ENCODE measurements at regions not wholly inside any gene's neighbourhood (a gene's known extent, or its start where the extent isn't known, plus 50 kb on each side); places are given as distances from the start of the nearest gene placed in this dataset.

GRCh38 chr13:74675972-74676371 lies 541.8 kb upstream of the KLF12 start:
- ChIA-PET CTCF (no interaction called here), SMC1A (ENCODE audit: uncharacterized antibody, unreplicated experiment) (no interaction called here), POLR2A (no interaction called here), RAD21 (ENCODE audit: unreplicated experiment) (no interaction called here)
- no peak for DNase-seq (ENCODE audit: low read depth, low spot score)
- Histone ChIP-seq H3K4me3 (no peak overlapping the region), H3K4me2 (ENCODE audit: control insufficient read depth, insufficient read depth) (no peak overlapping the region), H4K20me1 (ENCODE audit: control insufficient read depth, insufficient read depth) (no peaks in the 10 kb centered on the region), H2AFZ (ENCODE audit: control insufficient read depth, low read depth, low read length) (no peak overlapping the region), H3K36me3 (ENCODE audit: control insufficient read depth in 2 of 2, insufficient read depth in 2 of 2, low read length in 1 of 2) (no peaks in the 10 kb centered on the region), H3K79me2 (ENCODE audit: control insufficient read depth, insufficient read depth, low read length) (no peaks in the 10 kb centered on the region), H3K9me3 (replicated peaks; ENCODE audit: control insufficient read depth, insufficient read depth, low read length) (no peaks in the 10 kb centered on the region), H3K27ac (ENCODE audit: control insufficient read depth, insufficient read depth) (no peak overlapping the region), H3K27me3 (replicated peaks in 1 of 2; ENCODE audit: control insufficient read depth in 2 of 2, insufficient read depth in 2 of 2, low read length in 1 of 2) (no peaks in the 10 kb centered on the region), H3K4me1 (ENCODE audit: control insufficient read depth, insufficient read depth, low read length) (no peaks in the 10 kb centered on the region), H3K9ac (ENCODE audit: control insufficient read depth, insufficient read depth, low read length) (no peak overlapping the region)
- WGBS (ENCODE audit: insufficient coverage, insufficient replicate concordance, low lambda C conversion rate, missing lambda C conversion rate), result 42% methylated on average over 3 of the region's 3 CpGs
- in situ Hi-C loops (cut with MboI) (no loop called here), intact Hi-C loops (cut with micrococcal nuclease; ENCODE audit: unreplicated experiment) (no loop called here)
- BruUV-seq (replicated peaks), result no TSS peak
- no peak for FAIRE-seq
- no peak for TF ChIP-seq CREM (IDR thresholded peaks at IDR 0.05; ENCODE audit: low read depth)
- TF ChIP-seq BCL3 (IDR thresholded peaks at IDR 0.05; ENCODE audit: borderline replicate concordance, insufficient read depth, low read depth, low read length, poor library complexity, severe bottlenecking), result no peak
- no peak for TF ChIP-seq ATF7 (IDR thresholded peaks at IDR 0.05; ENCODE audit: low read depth)
- no peak for TF ChIP-seq BCL11A (IDR thresholded peaks at IDR 0.05; ENCODE audit: low read depth, low read length)
- no peak for TF ChIP-seq BMI1 (IDR thresholded peaks at IDR 0.05; ENCODE audit: borderline replicate concordance)
- no peak for TF ChIP-seq ETV6 (conservative IDR thresholded peaks at IDR 0.05 in 1 of 2, IDR thresholded peaks at IDR 0.05 in 1 of 2; ENCODE audit: borderline replicate concordance in 1 of 2, low read depth in 1 of 2)
- no peak for TF ChIP-seq FOXK2 (IDR thresholded peaks at IDR 0.05)
- ATAC-seq, result no peak

GRCh38 chr13:74675182-74675581 lies 541.0 kb upstream of the KLF12 start:
- ChIA-PET RAD21 (ENCODE audit: unreplicated experiment) (no interaction called here), CTCF (no interaction called here), SMC1A (ENCODE audit: uncharacterized antibody, unreplicated experiment) (no interaction called here), POLR2A (no interaction called here)
- FAIRE-seq (no peak), ATAC-seq (no peak), DNase-seq (ENCODE audit: low read depth, low spot score) (no peak)
- Histone ChIP-seq H3K27ac (ENCODE audit: control insufficient read depth, insufficient read depth) (no peak overlapping the region), H3K4me2 (ENCODE audit: control insufficient read depth, insufficient read depth) (no peak overlapping the region), H3K4me1 (ENCODE audit: control insufficient read depth, insufficient read depth, low read length) (no peaks in the 10 kb centered on the region), H3K79me2 (ENCODE audit: control insufficient read depth, insufficient read depth, low read length) (no peaks in the 10 kb centered on the region), H3K9me3 (replicated peaks; ENCODE audit: control insufficient read depth, insufficient read depth, low read length) (no peaks in the 10 kb centered on the region), H3K9ac (ENCODE audit: control insufficient read depth, insufficient read depth, low read length) (no peak overlapping the region), H2AFZ (ENCODE audit: control insufficient read depth, low read depth, low read length) (no peak overlapping the region), H3K36me3 (ENCODE audit: control insufficient read depth in 2 of 2, insufficient read depth in 2 of 2, low read length in 1 of 2) (no peaks in the 10 kb centered on the region), H3K27me3 (replicated peaks in 1 of 2; ENCODE audit: control insufficient read depth in 2 of 2, insufficient read depth in 2 of 2, low read length in 1 of 2) (no peaks in the 10 kb centered on the region), H3K4me3 (no peak overlapping the region), H4K20me1 (ENCODE audit: control insufficient read depth, insufficient read depth) (no peaks in the 10 kb centered on the region)
- 8% methylated on average over 5 of the region's 5 CpGs for WGBS (ENCODE audit: insufficient coverage, insufficient replicate concordance, low lambda C conversion rate, missing lambda C conversion rate)
- intact Hi-C loops (cut with micrococcal nuclease; ENCODE audit: unreplicated experiment), result no loop called here
- no TSS peak for BruUV-seq (replicated peaks)
- in situ Hi-C loops (cut with MboI), result no loop called here
- TF ChIP-seq SREBF1 (IDR thresholded peaks at IDR 0.05; ENCODE audit: low read length), result no peak
- TF ChIP-seq MXI1 (IDR thresholded peaks at IDR 0.05; ENCODE audit: low read depth, low read length), result no peak
- TF ChIP-seq POLR2AphosphoS5 (IDR thresholded peaks at IDR 0.05; ENCODE audit: low read length), result no peak
- TF ChIP-seq IKZF1 (conservative IDR thresholded peaks at IDR 0.05), result no peak
- TF ChIP-seq CHD2 (IDR thresholded peaks at IDR 0.05; ENCODE audit: borderline replicate concordance, low read depth, low read length), result no peak
- TF ChIP-seq, protein P1, sequence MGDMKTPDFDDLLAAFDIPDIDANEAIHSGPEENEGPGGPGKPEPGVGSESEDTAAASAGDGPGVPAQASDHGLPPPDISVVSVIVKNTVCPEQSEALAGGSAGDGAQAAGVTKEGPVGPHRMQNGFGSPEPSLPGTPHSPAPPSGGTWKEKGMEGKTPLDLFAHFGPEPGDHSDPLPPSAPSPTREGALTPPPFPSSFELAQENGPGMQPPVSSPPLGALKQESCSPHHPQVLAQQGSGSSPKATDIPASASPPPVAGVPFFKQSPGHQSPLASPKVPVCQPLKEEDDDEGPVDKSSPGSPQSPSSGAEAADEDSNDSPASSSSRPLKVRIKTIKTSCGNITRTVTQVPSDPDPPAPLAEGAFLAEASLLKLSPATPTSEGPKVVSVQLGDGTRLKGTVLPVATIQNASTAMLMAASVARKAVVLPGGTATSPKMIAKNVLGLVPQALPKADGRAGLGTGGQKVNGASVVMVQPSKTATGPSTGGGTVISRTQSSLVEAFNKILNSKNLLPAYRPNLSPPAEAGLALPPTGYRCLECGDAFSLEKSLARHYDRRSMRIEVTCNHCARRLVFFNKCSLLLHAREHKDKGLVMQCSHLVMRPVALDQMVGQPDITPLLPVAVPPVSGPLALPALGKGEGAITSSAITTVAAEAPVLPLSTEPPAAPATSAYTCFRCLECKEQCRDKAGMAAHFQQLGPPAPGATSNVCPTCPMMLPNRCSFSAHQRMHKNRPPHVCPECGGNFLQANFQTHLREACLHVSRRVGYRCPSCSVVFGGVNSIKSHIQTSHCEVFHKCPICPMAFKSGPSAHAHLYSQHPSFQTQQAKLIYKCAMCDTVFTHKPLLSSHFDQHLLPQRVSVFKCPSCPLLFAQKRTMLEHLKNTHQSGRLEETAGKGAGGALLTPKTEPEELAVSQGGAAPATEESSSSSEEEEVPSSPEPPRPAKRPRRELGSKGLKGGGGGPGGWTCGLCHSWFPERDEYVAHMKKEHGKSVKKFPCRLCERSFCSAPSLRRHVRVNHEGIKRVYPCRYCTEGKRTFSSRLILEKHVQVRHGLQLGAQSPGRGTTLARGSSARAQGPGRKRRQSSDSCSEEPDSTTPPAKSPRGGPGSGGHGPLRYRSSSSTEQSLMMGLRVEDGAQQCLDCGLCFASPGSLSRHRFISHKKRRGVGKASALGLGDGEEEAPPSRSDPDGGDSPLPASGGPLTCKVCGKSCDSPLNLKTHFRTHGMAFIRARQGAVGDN (IDR thresholded peaks at IDR 0.05), result no peak
